ENCODE measurements at regions not wholly inside any gene's neighbourhood (a gene's known extent, or its start where the extent isn't known, plus 50 kb on each side); places are given as distances from the start of the nearest gene placed in this dataset.

DNA sequence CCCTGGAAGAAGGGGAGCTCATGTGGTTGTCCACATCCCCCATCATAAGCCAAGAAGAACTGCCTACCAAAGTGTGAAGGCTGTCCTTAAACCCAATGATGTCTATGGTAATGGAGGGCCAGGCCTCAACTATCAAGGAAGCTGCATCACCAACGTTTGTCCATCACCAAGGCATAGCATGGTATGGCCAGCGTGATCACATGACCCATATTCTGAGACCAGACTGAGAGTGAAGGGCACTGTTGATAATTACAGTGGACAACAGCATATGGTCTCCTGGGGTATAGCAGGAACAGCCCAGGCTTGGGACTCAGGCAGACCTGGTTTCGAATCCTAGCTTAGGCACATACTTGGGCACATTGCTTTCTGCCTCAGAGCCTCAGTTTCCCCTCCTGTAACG is 218.2 kb upstream of the RREB1 start:
- TF ChIP-seq POLR2AphosphoS5 (IDR thresholded peaks at IDR 0.05; ENCODE audit: low read depth, low read length): no peak
- TF ChIP-seq FOXP2 (optimal IDR thresholded peaks at IDR 0.05; ENCODE audit: borderline replicate concordance, extremely low read depth, extremely low read length, insufficient read depth): no peak
- TF ChIP-seq TAF1 (IDR thresholded peaks at IDR 0.05; ENCODE audit: borderline replicate concordance, insufficient read depth, low read length): no peak
- no peak for TF ChIP-seq SIN3A (IDR thresholded peaks at IDR 0.05; ENCODE audit: borderline replicate concordance, insufficient read depth, low read length)
- TF ChIP-seq, protein P1, sequence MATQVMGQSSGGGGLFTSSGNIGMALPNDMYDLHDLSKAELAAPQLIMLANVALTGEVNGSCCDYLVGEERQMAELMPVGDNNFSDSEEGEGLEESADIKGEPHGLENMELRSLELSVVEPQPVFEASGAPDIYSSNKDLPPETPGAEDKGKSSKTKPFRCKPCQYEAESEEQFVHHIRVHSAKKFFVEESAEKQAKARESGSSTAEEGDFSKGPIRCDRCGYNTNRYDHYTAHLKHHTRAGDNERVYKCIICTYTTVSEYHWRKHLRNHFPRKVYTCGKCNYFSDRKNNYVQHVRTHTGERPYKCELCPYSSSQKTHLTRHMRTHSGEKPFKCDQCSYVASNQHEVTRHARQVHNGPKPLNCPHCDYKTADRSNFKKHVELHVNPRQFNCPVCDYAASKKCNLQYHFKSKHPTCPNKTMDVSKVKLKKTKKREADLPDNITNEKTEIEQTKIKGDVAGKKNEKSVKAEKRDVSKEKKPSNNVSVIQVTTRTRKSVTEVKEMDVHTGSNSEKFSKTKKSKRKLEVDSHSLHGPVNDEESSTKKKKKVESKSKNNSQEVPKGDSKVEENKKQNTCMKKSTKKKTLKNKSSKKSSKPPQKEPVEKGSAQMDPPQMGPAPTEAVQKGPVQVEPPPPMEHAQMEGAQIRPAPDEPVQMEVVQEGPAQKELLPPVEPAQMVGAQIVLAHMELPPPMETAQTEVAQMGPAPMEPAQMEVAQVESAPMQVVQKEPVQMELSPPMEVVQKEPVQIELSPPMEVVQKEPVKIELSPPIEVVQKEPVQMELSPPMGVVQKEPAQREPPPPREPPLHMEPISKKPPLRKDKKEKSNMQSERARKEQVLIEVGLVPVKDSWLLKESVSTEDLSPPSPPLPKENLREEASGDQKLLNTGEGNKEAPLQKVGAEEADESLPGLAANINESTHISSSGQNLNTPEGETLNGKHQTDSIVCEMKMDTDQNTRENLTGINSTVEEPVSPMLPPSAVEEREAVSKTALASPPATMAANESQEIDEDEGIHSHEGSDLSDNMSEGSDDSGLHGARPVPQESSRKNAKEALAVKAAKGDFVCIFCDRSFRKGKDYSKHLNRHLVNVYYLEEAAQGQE (IDR thresholded peaks at IDR 0.05; ENCODE audit: insufficient read depth in 1 of 2, low read depth in 2 of 2, low read length in 2 of 2): no peak
